ENCODE measurements at regions not wholly inside any gene's neighbourhood (a gene's known extent, or its start where the extent isn't known, plus 50 kb on each side); places are given as distances from the start of the nearest gene placed in this dataset.
"Not testable (repeated sequence)": the region's sequence is repeated elsewhere in the genome, so short reads cannot be mapped to it uniquely, and the experiment has no call there.

- no peak for DNase-seq (ENCODE audit: low spot score)
These were observed 169.0 kb upstream of the GRK3 start for GRCh38 chr22:25395468-25395867.

- DNase-seq (ENCODE audit: low spot score) = no peak
These were observed 168.6 kb upstream of the GRK3 start for GRCh38 chr22:25395915-25396314.

- DNase-seq (ENCODE audit: low spot score) = no peak
These were observed 167.8 kb upstream of the GRK3 start for GRCh38 chr22:25396615-25397200.

- no peak for DNase-seq (ENCODE audit: low spot score)
These were observed 166.9 kb upstream of the GRK3 start for GRCh38 chr22:25397616-25398015.

- not testable (repeated sequence) for DNase-seq (ENCODE audit: low spot score)
These were observed 165.8 kb upstream of the GRK3 start for GRCh38 chr22:25398591-25399062.

GRCh38 chr22:25399649-25400151 is 164.8 kb upstream of the GRK3 start:
- DNase-seq (ENCODE audit: low spot score) = no peak

- DNase-seq (ENCODE audit: low spot score) = no peak
These were observed 162.3 kb upstream of the GRK3 start for GRCh38 chr22:25402160-25402500.

- no peak for DNase-seq (ENCODE audit: low spot score)
These were observed 161.8 kb upstream of the GRK3 start for GRCh38 chr22:25402501-25403283.

- DNase-seq (ENCODE audit: low spot score) = no peak
These were observed 161.1 kb upstream of the GRK3 start for GRCh38 chr22:25403284-25403810.

GRCh38 chr22:25403811-25404471 is 160.5 kb upstream of the GRK3 start:
- no peak for DNase-seq (ENCODE audit: low spot score)

GRCh38 chr22:25404556-25404927 is 159.9 kb upstream of the GRK3 start:
- DNase-seq (ENCODE audit: low spot score) = no peak

- DNase-seq (ENCODE audit: low spot score) = peak; percentile 57
These were observed 159.3 kb upstream of the GRK3 start for GRCh38 chr22:25404928-25405816.

- DNase-seq (ENCODE audit: low spot score) = no peak
These were observed 158.5 kb upstream of the GRK3 start for GRCh38 chr22:25405841-25406509.

GRCh38 chr22:25406510-25407210 is 157.8 kb upstream of the GRK3 start:
- no peak for DNase-seq (ENCODE audit: low spot score)

GRCh38 chr22:25407226-25407858 is 157.1 kb upstream of the GRK3 start:
- DNase-seq (ENCODE audit: low spot score) = no peak

- no peak for DNase-seq (ENCODE audit: low spot score)
These were observed 156.6 kb upstream of the GRK3 start for GRCh38 chr22:25407859-25408229.

- no peak for DNase-seq (ENCODE audit: low spot score)
These were observed 155.2 kb upstream of the GRK3 start for GRCh38 chr22:25409240-25409639.

GRCh38 chr22:25410849-25411248 is 153.6 kb upstream of the GRK3 start:
- no peak for DNase-seq (ENCODE audit: low spot score)

- no peak for DNase-seq (ENCODE audit: low spot score)
These were observed 150.9 kb upstream of the GRK3 start for GRCh38 chr22:25413620-25414019.

GRCh38 chr22:25415731-25416130 is 148.7 kb upstream of the GRK3 start:
- not testable (repeated sequence) for DNase-seq (ENCODE audit: low spot score)

Data from CD4-positive, alpha-beta T cell treated with Interleukin-6 at 100 ng/mL for 8 hours (primary cell).